GM12875 (cell line): ENCODE measurements at regions not wholly inside any gene's neighbourhood (a gene's known extent, or its start where the extent isn't known, plus 50 kb on each side); places are given as distances from the start of the nearest gene placed in this dataset.
"Not testable (repeated sequence)": the region's sequence is repeated elsewhere in the genome, so short reads cannot be mapped to it uniquely, and the experiment has no call there.

Source experiments
- H3K4me3 ChIP-seq: one replicate; pipeline ENCODE4 v1.5.1; 2011; ENCODE audit warnings: low read depth, low read length, control low read depth
- TF ChIP-seq, protein P1 (sequence below): IDR thresholded peaks from 2 replicates; pipeline ENCODE4 v1.5.1; 2011; ENCODE audit warnings: low read depth, mild to moderate bottlenecking, control low read depth, inconsistent platforms, low read length, moderate library complexity, borderline replicate concordance; ENCODE audit not compliant: insufficient read depth

DNA sequence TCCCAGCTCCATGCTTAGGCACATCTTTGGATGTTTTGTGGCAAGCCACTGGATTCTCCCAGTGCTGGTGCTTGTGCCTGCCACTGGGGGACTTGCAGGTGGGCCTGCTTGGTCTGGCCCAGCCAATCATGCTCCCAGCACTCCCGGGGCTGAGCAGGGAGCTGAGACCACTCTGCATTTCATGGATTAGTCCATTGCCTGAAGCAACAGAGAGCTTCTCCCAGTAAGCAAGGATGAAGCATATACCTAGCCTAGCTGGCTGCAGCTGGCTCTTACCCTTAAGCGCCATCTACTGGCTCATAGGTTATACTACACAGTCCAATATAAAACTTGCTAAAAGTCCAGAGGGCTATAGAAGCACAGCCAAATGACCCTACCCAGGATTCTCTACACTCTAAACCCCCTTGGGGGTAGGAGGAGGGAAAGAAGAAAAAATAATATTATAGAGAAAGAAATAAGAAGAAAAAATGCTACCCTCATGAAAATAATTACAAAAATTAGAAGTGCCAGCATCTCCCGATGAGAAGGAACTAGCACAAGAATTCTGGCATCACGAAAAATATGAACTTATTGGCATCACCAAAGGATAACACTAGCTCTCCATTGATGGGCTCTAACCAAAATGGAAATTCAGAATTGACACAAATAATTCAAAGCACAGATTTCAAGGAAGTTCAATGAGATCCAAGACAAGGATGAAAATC is 275.3 kb downstream of the C11orf87 start:
- H3K4me3 ChIP-seq: no peak overlapping the region
- TF ChIP-seq, protein P1, sequence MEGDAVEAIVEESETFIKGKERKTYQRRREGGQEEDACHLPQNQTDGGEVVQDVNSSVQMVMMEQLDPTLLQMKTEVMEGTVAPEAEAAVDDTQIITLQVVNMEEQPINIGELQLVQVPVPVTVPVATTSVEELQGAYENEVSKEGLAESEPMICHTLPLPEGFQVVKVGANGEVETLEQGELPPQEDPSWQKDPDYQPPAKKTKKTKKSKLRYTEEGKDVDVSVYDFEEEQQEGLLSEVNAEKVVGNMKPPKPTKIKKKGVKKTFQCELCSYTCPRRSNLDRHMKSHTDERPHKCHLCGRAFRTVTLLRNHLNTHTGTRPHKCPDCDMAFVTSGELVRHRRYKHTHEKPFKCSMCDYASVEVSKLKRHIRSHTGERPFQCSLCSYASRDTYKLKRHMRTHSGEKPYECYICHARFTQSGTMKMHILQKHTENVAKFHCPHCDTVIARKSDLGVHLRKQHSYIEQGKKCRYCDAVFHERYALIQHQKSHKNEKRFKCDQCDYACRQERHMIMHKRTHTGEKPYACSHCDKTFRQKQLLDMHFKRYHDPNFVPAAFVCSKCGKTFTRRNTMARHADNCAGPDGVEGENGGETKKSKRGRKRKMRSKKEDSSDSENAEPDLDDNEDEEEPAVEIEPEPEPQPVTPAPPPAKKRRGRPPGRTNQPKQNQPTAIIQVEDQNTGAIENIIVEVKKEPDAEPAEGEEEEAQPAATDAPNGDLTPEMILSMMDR: peak; percentile 75

DNA sequence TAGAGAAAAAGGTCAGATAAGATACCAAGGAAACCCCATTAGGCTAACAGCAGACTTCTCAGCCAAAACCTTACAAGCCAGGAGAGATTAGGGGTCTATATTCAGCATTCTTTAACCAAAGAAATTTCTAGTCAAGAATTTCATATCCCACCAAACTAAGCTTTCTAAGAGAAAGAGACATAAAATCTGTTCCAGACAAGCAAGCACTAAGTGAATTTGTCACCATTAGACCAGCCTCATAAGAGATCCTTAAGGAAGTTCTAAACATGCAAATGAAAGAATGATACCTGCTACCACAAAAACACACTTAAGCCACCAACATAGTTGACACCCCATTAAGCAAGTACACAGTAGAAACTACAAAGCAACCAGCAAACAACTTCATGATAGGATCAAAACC is 276.2 kb downstream of the C11orf87 start:
- no peak overlapping the region for H3K4me3 ChIP-seq
- TF ChIP-seq, protein P1: no peak

DNA sequence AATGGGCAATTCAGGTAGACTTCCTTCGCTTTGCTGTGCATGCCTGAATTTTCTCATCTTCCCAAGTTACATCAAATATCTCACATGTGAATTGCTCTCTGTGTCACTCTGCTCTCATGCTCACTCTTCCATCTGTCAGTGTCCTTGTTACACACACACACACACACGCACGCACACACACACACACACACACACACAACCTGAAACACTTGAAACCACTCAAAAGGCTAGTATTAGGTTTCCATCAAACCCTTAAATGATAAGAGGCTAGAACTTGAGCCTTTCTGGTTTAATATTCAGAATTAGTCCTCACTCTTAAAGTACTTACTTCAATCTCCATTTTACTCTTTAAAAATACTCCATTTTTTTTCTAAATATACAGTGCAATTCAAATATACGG is 282.4 kb downstream of the C11orf87 start:
- no peak overlapping the region for H3K4me3 ChIP-seq
- TF ChIP-seq, protein P1: no peak

DNA sequence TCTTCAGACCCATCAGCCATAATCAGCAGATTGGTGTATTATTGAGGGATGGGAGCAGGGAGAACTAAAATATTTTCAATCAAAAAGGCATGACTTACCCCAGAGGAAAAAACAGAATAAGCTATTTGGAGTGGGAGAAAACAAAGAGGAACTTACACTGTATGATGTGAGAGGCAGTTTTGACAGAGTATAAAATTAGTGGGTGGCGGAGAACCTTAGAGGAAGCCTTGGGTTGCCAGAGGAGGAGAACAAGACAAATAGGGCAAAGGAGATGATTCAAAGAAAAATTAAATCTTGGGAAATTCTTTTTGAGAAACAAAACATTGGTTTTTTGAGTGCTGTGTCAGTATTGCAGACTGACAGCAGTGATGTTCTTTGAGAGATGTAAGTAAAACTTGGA is 285.0 kb downstream of the C11orf87 start:
- H3K4me3 ChIP-seq: no peak overlapping the region
- TF ChIP-seq, protein P1: no peak

DNA sequence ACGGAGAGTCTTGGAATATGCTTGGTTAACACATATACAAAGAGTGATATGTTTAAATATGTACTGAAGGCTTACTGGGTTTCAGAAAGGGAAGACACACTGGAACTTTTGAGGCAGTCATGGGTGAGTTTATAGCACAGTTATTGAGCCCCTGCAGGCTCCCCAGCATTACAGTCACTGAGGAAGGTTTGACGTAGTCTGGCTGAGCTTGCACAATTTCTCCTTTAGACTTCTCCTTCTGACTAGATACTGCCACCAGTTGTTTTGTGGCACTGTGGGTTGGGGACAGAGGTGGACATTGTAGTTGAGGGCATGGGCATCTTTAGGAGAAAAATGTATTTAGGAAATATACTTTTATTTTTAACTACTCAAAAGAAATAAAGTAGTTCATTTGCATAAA is 285.4 kb downstream of the C11orf87 start:
- H3K4me3 ChIP-seq: no peak overlapping the region
- TF ChIP-seq, protein P1: no peak

DNA sequence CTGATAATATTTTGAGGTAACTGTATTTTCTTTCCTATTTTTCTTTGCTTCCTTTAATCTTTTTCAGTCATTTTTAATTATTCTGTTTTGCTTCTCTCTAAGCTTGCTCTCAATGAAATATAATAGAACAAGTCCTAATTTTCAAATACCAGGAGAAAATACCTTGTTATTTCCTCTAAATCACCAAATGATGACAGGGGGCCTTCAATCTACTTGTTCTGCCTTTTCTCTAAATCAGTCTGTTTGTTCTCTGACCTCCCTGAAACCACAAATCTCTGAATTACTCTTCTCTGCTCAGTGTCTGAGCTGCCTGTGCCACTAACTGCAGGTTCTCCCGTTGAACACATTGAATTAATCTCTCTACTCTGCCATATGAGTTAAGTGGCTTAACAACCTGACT is 286.2 kb downstream of the C11orf87 start:
- TF ChIP-seq, protein P1: no peak
- no peak overlapping the region for H3K4me3 ChIP-seq

DNA sequence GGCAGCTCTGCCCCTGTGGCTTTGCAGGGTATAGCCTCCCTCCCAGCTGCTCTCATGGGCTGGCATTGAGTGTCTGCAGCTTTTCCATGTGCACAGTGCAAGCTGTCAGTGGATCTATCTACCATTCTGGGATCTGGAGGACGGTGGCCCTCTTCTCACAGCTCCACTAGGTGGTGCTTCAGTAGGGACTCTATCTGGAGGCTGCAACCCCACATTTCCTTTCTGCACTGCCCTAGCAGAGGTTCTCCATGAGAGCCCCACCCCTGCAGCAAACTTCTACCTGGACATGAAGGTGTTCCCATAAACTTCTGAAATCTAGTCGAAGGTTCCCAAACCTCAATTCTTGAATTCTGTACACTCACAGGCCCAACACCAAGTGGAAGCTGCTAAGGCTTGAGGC is 292.5 kb downstream of the C11orf87 start:
- H3K4me3 ChIP-seq: not testable (repeated sequence)

DNA sequence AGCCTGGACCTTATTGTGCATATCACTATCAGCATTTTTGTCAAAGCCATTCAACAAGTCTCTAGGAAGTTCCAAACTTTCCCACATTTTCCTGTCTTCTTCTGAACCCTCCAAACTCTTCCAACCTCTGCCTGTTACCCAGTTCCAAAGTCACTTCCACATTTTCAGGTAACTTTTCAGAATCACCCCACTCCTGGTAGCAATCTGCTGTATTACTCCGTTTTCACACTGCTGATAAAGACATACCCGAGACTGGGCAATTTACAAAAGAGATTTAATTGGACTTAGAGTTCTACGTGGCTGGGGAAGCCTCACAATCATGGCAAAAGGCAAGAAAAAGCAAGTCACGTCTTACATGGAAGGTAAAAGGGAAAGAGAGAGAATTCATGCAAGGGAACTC is 293.4 kb downstream of the C11orf87 start:
- not testable (repeated sequence) for H3K4me3 ChIP-seq
